ENCODE measurements at regions not wholly inside any gene's neighbourhood (a gene's known extent, or its start where the extent isn't known, plus 50 kb on each side); places are given as distances from the start of the nearest gene placed in this dataset.

- no peak for DNase-seq (ENCODE audit: insufficient read length, low spot score)
- FAIRE-seq = no peak
- no peak for TF ChIP-seq CTCF (IDR thresholded peaks at IDR 0.05; ENCODE audit: insufficient read depth, missing control alignments)
Observed at GRCh38 chrX:138865093-138865649, 153.7 kb upstream of the FGF13 start.

- FAIRE-seq (no peak), DNase-seq (ENCODE audit: insufficient read length, low spot score) (no peak)
- no peak for TF ChIP-seq CTCF (IDR thresholded peaks at IDR 0.05; ENCODE audit: insufficient read depth, missing control alignments)
Observed at GRCh38 chrX:138859421-138859820, 147.9 kb upstream of the FGF13 start.

GRCh38 chrX:138858951-138859350, 147.4 kb upstream of the FGF13 start:
- DNase-seq (ENCODE audit: insufficient read length, low spot score) = no peak
- FAIRE-seq = no peak
- TF ChIP-seq CTCF (IDR thresholded peaks at IDR 0.05; ENCODE audit: insufficient read depth, missing control alignments) = no peak

- no peak for DNase-seq (ENCODE audit: insufficient read length, low spot score)
- FAIRE-seq = no peak
- TF ChIP-seq CTCF (IDR thresholded peaks at IDR 0.05; ENCODE audit: insufficient read depth, missing control alignments) = no peak
Observed at GRCh38 chrX:138858438-138858837, 146.9 kb upstream of the FGF13 start.

- FAIRE-seq (no peak), DNase-seq (ENCODE audit: insufficient read length, low spot score) (no peak)
- TF ChIP-seq CTCF (IDR thresholded peaks at IDR 0.05; ENCODE audit: insufficient read depth, missing control alignments) = no peak
Observed at GRCh38 chrX:138856881-138857604, 145.5 kb upstream of the FGF13 start.

- no peak for DNase-seq (ENCODE audit: insufficient read length, low spot score)
- TF ChIP-seq CTCF (IDR thresholded peaks at IDR 0.05; ENCODE audit: insufficient read depth, missing control alignments) = no peak
- FAIRE-seq = no peak
Observed at GRCh38 chrX:138853936-138854335, 142.4 kb upstream of the FGF13 start.

GRCh38 chrX:138849521-138849920, 138.0 kb upstream of the FGF13 start:
- no peak for TF ChIP-seq CTCF (IDR thresholded peaks at IDR 0.05; ENCODE audit: insufficient read depth, missing control alignments)
- FAIRE-seq (no peak), DNase-seq (ENCODE audit: insufficient read length, low spot score) (no peak)

Data from D721Med (cell line).